ENCODE measurements at regions not wholly inside any gene's neighbourhood (a gene's known extent, or its start where the extent isn't known, plus 50 kb on each side); places are given as distances from the start of the nearest gene placed in this dataset.

- DNase-seq (ENCODE audit: low spot score): no peak
These were observed 73.1 kb upstream of the PDE1C start for GRCh38 chr7:32143301-32143700.

- DNase-seq (ENCODE audit: low spot score): no peak
These were observed 72.4 kb upstream of the PDE1C start for GRCh38 chr7:32142649-32143048.

- DNase-seq (ENCODE audit: low spot score): no peak
These were observed 70.2 kb upstream of the PDE1C start for GRCh38 chr7:32140210-32140939.

- DNase-seq (ENCODE audit: low spot score): no peak
These were observed 66.9 kb upstream of the PDE1C start for GRCh38 chr7:32137059-32137458.

- DNase-seq (ENCODE audit: low spot score): no peak
These were observed 60.9 kb upstream of the PDE1C start for GRCh38 chr7:32131091-32131490.

- DNase-seq (ENCODE audit: low spot score): no peak
These were observed 56.6 kb upstream of the PDE1C start for GRCh38 chr7:32126843-32127242.

Data from iPS-NIHi11 (cell line).